ENCODE measurements at regions not wholly inside any gene's neighbourhood (a gene's known extent, or its start where the extent isn't known, plus 50 kb on each side); places are given as distances from the start of the nearest gene placed in this dataset.

GRCh38 chr2:83823229-83823628, 635.9 kb downstream of the SUCLG1 start:
- H3K4me1 ChIP-seq (ENCODE audit: control insufficient read depth, insufficient read depth, low read length): no peaks in the 10 kb centered on the region
- ChIA-PET RAD21 (ENCODE audit: unreplicated experiment) (no interaction called here), CTCF (no interaction called here), POLR2A (no interaction called here), SMC1A (ENCODE audit: uncharacterized antibody, unreplicated experiment) (no interaction called here)
- DNase-seq (ENCODE audit: low read depth, low spot score) (no peak), FAIRE-seq (no peak), ATAC-seq (no peak)
- no peak overlapping the region for H3K9ac ChIP-seq (ENCODE audit: control insufficient read depth, insufficient read depth, low read length)
- no peak overlapping the region for H3K4me3 ChIP-seq
- 31% methylated on average over 2 of the region's 2 CpGs for WGBS (ENCODE audit: insufficient coverage, insufficient replicate concordance, low lambda C conversion rate, missing lambda C conversion rate)
- H3K79me2 ChIP-seq (ENCODE audit: control insufficient read depth, insufficient read depth, low read length): no peaks in the 10 kb centered on the region
- TF ChIP-seq ZZZ3 (IDR thresholded peaks at IDR 0.05; ENCODE audit: control insufficient read depth, insufficient read length, low read depth) (no peak), JUNB (IDR thresholded peaks at IDR 0.05) (no peak), NRF1 (conservative IDR thresholded peaks at IDR 0.05; ENCODE audit: low read depth, low read length) (no peak), BACH1 (IDR thresholded peaks at IDR 0.05; ENCODE audit: borderline replicate concordance) (no peak), NFYA (IDR thresholded peaks at IDR 0.05; ENCODE audit: borderline replicate concordance, low read depth, low read length) (no peak), HDGF (IDR thresholded peaks at IDR 0.05) (no peak), MAX (IDR thresholded peaks at IDR 0.05; ENCODE audit: low read depth, low read length) (no peak), EED (IDR thresholded peaks at IDR 0.05; ENCODE audit: low read depth) (no peak), EZH2 (IDR thresholded peaks at IDR 0.05; ENCODE audit: borderline replicate concordance, control insufficient read depth, low read depth, low read length) (no peak), MXI1 (IDR thresholded peaks at IDR 0.05; ENCODE audit: low read depth, low read length) (no peak), GATAD2B (conservative IDR thresholded peaks at IDR 0.05; ENCODE audit: low read depth) (no peak), CEBPB (IDR thresholded peaks at IDR 0.05; ENCODE audit: borderline replicate concordance in 1 of 2, low read depth in 2 of 2, low read length in 2 of 2) (no peak), MEF2B (IDR thresholded peaks at IDR 0.05; ENCODE audit: partially characterized antibody, poor library complexity, severe bottlenecking) (no peak)
- H2AFZ ChIP-seq (ENCODE audit: control insufficient read depth, low read depth, low read length): no peak overlapping the region
- H3K4me2 ChIP-seq (ENCODE audit: control insufficient read depth, insufficient read depth): no peak overlapping the region
- no peaks in the 10 kb centered on the region for H3K9me3 ChIP-seq (replicated peaks; ENCODE audit: control insufficient read depth, insufficient read depth, low read length)
- no peaks in the 10 kb centered on the region for H3K36me3 ChIP-seq (ENCODE audit: control insufficient read depth in 2 of 2, insufficient read depth in 2 of 2, low read length in 1 of 2)
- H3K27me3 ChIP-seq (replicated peaks in 1 of 2; ENCODE audit: control insufficient read depth in 2 of 2, insufficient read depth in 2 of 2, low read length in 1 of 2): no peaks in the 10 kb centered on the region
- H3K27ac ChIP-seq (ENCODE audit: control insufficient read depth, insufficient read depth): no peak overlapping the region
- no TSS peak for BruUV-seq (replicated peaks)
- intact Hi-C loops (cut with micrococcal nuclease; ENCODE audit: unreplicated experiment) (loop anchor here (10.0 kb wide), 1 partner anchor 492 kb away; no protein-coding TSS in a partner anchor), in situ Hi-C loops (cut with MboI) (no loop called here)
- no peaks in the 10 kb centered on the region for H4K20me1 ChIP-seq (ENCODE audit: control insufficient read depth, insufficient read depth)
